ENCODE measurements at regions not wholly inside any gene's neighbourhood (a gene's known extent, or its start where the extent isn't known, plus 50 kb on each side); places are given as distances from the start of the nearest gene placed in this dataset.
"Not testable (repeated sequence)": the region's sequence is repeated elsewhere in the genome, so short reads cannot be mapped to it uniquely, and the experiment has no call there.

GRCh38 chr14:87309557-87309956, 683.4 kb downstream of the GALC start:
- no peak for DNase-seq (ENCODE audit: low read depth)

DNA sequence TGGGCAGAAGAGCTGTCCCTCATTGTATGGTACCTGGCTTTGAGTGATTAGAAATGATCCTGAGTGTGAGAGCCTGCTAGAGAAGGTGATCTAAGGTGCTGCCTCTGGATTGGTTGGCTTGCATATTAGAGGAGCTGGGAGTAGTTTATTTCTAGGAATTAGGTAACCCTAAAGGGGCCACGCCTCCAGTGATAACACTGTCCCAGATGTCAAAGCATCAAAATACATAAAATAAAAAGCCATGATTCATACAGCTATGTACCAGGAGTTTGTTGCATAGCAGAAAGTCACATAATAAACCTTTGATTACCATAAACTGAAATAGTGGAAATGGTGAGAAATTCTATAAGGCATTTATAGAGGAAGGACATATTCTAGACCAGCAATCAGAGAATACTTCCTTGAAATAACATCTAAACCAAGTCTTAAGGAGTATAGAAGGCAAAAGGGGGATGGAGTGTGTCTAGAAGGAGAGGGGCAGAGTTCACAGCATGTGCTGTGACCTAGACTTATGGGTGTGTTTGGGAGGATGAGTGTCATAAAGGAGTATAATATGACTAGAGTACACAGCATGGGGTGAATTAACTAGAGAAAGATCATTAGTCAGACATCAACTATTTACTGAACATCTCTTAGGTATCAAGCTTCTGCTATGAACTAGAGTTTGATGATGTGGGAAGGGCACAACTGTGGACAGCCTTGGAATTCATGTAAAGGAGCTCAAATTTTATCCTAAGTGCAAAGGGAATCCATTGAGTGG, 686.4 kb downstream of the GALC start:
- no peak for DNase-seq (ENCODE audit: low read depth)

DNA sequence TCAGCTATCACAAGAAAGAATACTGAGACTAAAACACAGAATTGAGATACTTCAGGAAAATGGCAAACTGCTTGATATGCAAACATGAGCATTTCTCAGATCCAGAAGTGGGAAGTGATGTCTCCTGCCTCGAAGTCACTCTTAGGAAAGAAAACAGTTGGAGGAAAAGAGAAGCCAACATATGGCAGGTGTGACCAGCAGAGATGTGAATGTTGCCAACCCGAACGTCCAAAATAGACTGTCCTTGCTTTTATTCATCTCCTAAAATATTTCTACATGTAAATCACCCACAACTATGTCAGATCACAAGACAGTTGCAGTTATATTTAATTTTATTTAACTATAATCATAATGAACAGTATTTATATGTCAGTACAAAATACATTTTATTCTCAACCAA, 687.6 kb downstream of the GALC start:
- DNase-seq (ENCODE audit: low read depth): no peak

GRCh38 chr14:87304404-87304803, 688.6 kb downstream of the GALC start:
- DNase-seq (ENCODE audit: low read depth): no peak

- DNase-seq (ENCODE audit: low read depth): no peak
These were observed 706.2 kb downstream of the GALC start for GRCh38 chr14:87286826-87287225.

- DNase-seq (ENCODE audit: low read depth): no peak
These were observed 706.8 kb downstream of the GALC start for GRCh38 chr14:87286191-87286590.

DNA sequence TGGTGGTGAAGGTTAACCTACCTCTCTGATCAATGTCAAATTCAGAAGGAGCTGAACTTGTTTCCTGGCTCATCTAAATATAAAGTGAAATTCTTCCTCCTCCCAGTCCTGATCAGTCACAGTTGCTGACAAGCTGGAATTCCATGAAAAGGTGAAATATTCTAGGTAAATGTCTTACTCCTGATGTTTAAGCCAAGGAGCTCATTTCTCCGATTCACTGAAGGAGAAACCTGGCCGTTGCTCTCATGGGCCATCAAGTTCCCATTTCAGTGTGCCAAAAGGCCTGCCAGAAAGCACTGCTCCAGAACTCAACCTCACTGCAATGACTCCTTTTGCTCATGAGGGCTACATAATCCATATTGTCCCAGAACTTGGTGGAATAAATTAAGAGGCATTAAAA, 707.5 kb downstream of the GALC start:
- DNase-seq (ENCODE audit: low read depth): no peak

DNA sequence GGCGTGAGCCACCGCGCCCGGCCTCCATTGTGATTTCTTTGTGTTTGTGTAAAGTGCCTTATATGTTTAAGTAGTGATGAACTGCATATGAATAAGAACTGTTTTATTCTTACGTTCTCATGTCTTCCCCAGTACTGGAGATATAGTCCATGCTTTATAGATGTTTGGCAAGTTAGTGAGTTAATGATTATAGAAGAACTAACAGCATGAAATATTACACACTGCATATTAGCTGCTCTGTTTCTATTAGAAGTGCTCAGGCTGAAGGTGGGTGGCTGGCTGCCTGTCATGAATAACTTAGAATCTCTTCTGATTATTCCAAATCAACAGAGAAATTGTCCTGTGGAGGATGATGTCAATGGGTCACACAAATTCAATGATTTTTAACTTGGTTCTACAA, 709.4 kb downstream of the GALC start:
- no peak for DNase-seq (ENCODE audit: low read depth)

GRCh38 chr14:87282266-87282665, 710.7 kb downstream of the GALC start:
- DNase-seq (ENCODE audit: low read depth): no peak

DNA sequence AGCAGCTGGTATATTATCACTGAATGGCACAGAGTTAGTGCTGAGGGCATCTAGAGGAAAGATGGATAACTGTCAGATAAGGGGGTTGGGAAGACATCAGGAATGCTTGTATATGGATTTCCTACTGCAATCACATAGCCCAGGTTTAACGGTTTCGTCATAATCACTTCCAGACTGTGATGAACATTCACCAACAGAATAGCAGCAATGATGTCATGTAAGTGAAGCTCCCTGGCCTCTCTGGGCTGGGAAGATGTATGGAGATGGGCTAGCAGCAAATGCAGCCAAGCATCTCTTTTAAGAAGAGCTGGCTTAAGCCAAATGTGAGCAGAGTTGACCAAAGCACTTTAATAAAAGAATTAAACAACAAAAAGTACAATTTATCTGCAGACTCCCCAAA, 714.6 kb downstream of the GALC start:
- DNase-seq (ENCODE audit: low read depth): no peak

GRCh38 chr14:87271331-87271730, 721.7 kb downstream of the GALC start:
- no peak for DNase-seq (ENCODE audit: low read depth)

GRCh38 chr14:87268997-87269396, 724.0 kb downstream of the GALC start:
- DNase-seq (ENCODE audit: low read depth): no peak

DNA sequence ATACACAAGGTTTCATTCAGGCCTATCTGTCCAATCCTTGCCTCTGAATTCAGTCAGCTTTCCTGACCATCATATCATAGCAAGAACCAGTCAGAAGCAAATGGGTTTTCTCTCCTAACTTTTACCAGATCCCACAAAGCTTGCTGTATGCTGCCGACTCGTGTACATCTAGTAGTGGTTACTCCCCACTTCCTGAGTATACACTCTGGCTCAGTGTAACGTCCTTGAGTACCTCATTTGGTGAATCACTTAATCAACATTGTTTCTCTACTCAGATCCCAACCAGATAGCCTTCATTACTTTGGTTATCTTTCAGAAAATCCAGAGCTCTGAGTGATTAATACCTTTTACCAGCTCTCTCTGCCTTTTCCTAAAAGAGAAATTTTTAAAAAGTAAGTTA, 728.2 kb downstream of the GALC start:
- no peak for DNase-seq (ENCODE audit: low read depth)

DNA sequence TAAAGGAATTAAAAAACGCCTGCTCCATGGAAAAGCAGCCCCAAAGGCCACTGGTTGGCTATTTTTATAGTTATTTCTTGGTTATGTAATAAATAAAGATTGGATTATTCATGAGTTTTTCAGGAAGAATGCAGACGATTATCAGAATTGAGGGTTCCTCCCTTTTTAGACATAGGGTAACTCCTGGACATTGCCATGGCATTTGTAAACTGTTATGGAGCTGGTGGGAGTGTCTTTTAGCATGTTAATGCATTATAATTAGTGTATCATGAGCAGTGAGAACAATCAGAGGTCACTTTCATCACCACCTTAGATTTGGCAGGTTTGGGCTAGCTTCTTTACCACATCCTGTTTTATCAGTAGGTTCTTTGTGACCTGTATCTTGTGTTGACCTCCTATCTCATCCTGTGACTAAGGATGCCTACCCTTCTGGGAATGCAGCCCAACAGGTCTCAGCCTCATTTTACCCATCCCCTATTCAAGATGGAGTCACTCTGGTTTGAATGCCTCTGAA, 728.7 kb downstream of the GALC start:
- DNase-seq (ENCODE audit: low read depth): no peak

GRCh38 chr14:87261621-87262020, 731.4 kb downstream of the GALC start:
- DNase-seq (ENCODE audit: low read depth): no peak

DNA sequence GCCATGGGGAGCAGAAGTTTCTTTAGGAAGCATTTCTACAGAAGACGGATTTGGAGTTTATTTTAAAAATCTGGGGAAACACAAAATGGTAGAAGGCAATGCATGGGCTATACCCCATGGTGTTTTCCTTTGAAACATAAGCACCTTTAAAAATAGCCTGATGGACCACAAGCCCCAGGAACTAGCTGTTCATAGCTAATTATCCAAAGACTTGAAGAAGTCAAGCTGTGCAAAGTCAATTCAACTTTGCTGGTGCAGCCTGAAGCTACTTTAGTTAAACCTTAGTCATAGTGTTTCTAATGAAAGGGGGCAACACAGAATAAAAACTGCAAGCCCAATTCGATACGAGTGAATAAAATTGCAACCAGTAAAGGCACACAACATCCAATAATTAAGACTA, 732.5 kb downstream of the GALC start:
- DNase-seq (ENCODE audit: low read depth): no peak

- no peak for DNase-seq (ENCODE audit: low read depth)
These were observed 735.6 kb downstream of the GALC start for GRCh38 chr14:87257421-87257820.

DNA sequence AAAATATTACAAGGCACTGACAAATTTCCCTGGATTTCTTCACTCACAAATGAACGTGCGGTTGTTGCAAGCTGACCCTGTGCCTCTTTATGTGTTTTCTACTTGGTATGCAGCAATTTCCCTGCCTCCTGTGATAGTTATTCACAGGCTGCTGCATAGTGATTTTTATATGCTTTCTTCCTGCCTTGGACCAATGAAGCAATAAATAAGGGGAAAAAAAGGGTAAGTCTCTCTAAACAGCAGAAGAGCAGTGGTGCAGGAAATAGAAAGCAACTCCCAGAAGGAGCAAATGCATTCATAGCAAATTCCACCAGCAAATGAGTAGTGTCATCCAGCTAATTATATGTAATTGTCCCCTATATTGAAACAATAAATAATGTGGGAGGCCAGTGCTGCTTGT, 737.9 kb downstream of the GALC start:
- no peak for DNase-seq (ENCODE audit: low read depth)

DNA sequence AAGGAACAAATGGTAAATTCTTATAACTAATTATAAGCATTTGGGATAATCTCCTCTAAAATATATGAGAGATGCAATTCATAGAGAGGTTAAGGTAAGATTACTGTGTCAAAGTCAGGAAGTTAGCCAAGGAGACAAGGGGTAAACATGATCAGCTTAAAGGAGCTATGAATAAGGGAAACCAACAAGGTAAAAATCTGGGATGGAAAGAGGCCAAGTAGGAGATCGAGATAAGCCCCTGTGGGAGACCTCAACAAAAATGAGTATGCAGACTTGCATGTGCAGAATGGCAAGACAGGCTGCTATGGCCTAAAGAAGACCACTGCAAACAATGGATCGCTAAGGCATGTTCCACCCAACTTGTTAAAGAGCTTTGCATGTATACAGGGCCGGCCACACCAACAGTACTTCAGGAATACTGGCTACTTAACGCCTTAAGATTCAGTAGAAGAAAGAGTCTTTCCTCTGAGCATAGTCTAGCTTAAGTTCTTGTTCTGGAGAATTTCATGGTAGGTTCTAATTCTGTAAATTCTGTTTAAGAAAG, 738.6 kb downstream of the GALC start:
- no peak for DNase-seq (ENCODE audit: low read depth)

DNA sequence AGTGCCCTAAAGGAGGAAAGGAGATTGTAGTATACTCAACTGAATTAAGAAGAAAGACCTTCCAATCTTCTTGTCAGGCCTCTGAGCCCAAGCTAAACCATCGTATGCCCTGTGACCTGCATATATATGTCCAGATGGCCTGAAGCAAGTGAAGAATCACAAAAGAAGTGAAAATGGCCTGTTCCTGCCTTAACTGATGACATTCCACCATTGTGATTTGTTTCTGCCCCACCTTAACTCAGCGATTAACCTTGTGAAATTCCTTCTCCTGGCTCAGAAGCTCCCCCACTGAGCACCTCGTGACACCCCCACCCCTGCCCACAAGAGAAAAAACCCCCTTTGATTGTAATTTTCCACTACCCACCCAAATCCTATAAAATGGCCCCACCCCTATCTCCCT, 739.2 kb downstream of the GALC start:
- DNase-seq (ENCODE audit: low read depth): not testable (repeated sequence)

DNA sequence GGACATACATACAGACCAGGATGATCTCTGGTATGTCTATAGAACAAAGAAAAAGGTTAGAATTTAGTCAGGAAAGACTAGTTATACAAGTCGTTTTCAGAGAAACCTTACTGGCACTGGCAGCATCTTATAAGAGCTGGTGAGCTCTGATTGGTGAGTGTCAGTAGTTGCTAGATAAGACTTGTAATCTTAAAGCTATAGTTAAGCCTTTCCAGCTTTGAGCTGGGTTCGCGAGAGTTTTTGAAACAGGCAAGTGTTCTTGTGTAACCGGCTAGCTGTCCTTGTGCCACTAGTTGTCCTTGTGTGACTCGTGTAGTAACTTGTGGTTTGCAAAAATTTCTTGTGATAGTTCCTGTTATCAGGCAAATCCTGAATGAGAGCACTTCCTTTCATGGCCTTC, 740.9 kb downstream of the GALC start:
- DNase-seq (ENCODE audit: low read depth): no peak

- no peak for DNase-seq (ENCODE audit: low read depth)
These were observed 742.0 kb downstream of the GALC start for GRCh38 chr14:87251011-87251410.

GRCh38 chr14:87241018-87241768, 751.8 kb downstream of the GALC start:
- no peak for DNase-seq (ENCODE audit: low read depth)

Data from stimulated activated CD8-positive, alpha-beta memory T cell treated with anti-CD3 and anti-CD28 coated beads, Interleukin-12 subunit alpha, Interleukin-12 subunit beta, amount 100 ng/mL, for 1 hour (primary cell).